Stimulated activated CD4-positive, alpha-beta T cell treated with anti-CD3 and anti-CD28 coated beads, Interleukin-1b, Interleukin-23, amount 100 ng/mL, for 24 hours (primary cell): ENCODE measurements at regions not wholly inside any gene's neighbourhood (a gene's known extent, or its start where the extent isn't known, plus 50 kb on each side); places are given as distances from the start of the nearest gene placed in this dataset.

Experiments
- DNase-seq, 4 experiments: peaks; one replicate each; pipeline ENCODE4 v3.0.0-alpha.2; 2020; ENCODE audit warnings: low read depth in 4 of 4, low spot score in 1 of 4

DNA sequence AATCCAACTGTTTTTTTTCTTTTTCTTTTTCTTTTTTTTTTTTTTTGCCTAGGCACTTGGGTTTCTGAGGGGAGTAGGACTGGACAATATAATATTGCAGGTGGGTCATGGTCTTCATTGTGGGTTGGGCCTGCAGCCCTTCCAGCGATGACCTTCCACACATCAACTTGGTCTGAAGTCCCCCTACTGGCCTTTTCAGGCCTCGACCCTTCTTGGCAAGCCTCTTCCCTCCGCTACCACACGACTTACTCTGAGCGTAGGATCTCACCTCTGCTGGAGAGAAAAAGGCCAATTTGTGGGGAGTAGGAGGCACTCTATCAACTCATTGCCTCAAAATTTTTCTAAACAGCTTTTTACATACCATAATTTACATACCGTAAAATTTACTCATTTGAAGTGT, 51.1 kb upstream of the GRIK3 start:
- DNase-seq: no peak

DNA sequence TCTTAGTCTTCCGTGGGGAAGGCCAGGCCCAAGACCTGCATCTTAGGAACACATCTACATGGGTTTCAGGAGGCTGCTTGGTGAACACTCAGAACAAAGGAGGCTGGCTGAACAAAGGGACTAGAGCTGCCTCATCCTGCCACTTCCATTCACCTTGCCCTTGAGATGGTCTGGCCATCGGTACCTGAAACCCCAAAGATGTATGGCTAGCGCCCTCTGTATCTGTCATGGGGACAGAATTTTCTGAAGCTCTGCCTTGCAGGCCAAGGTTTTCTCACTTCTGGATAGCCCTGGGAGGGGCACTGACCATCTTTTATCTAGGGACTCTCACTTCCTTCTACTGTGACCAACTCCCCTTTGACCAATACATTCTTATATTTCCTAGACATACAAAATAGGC, 55.4 kb upstream of the GRIK3 start:
- DNase-seq: no peak

DNA sequence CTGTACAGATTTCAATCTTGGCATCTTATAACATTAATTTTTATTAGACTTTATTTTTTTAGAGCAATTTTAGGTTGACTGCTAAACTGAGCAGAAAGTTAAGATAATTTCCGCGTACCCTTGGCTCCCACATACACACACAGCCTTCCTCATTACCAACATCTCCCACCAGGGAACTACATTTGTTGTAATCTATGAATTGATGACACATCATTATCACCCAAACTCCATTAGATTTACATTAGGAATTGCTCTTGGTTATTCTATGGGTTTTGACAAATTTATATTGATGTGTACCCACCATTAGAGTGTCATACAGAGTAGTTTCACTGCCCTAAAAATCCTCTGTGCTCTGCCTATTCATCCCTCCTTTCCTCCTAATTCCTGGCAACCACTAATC, 56.4 kb upstream of the GRIK3 start:
- DNase-seq: no peak

DNA sequence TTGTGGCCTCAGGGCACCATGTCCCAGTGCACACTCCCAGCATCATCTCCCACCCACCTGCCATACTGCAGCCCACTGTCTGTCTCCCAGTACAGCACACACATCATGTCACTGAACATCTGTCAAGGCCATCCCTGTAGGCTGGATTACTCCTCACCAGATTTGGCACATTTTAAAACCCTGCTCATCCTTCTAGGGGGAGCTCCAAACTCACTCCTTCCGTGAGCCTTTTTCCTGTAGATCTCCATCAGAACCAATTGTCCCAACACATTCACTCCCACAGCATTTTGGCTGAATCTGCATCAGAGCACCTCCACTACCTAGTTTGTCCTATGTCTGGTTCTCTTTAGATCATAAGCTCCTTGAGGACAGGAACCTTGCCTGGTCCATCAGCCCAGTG, 58.6 kb upstream of the GRIK3 start:
- no peak for DNase-seq

DNA sequence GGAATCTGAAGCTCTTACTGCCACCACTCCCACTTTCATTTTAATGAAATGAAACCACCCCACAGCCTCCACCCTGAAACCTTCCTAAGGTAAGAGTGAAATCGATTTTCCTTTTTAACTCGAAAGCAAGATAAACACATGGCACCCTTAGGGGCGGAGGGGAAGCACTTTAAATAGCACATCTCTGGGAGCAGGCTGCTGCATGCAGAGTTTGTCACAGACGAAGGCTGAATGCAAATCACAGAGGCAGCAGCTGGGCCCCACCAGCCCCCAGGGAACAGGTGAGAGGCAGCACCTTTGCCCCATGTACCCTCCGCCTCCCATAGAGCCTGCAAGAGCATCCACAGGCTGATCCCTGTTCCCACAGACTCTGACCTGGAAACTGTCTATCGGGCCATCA, 60.0 kb upstream of the GRIK3 start:
- no peak for DNase-seq

DNA sequence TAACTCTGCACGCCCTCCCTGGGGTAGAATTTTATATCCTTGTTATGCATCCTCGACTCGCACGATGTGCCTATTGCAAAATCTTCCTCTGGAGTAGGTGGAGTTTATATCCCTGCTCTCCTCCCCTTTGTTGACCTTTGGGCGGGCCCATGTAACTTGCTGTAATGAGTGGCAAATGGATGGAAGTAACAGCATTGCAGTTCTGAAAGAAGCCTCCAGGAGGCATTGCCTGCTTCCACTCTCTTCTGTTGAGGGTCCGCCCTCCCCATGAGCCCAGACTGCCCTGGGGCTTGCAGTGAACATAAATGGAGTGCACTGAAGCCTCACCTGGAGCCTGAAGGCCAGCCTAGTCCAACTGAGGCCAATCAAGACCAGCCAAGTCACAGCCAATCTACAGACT, 62.2 kb upstream of the GRIK3 start:
- no peak for DNase-seq

DNA sequence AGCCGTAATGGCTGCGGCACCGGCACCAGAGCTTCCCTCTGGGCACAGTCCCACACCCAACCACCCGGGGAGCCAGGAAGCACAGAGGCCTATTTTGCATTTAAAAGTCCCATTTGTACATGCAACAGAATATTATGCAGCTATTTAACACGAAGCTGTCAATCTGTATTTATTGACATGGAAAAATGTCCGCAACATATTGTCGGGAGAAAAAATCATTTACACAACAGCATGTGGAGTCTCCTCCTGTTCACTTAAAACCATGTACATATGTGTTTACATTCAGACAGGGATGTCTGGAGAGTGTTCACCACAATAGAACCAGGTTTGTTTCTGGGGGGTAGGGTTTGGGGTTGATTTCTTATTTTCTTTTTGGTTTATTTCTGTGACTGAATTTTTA, 63.4 kb upstream of the GRIK3 start:
- DNase-seq: no peak

DNA sequence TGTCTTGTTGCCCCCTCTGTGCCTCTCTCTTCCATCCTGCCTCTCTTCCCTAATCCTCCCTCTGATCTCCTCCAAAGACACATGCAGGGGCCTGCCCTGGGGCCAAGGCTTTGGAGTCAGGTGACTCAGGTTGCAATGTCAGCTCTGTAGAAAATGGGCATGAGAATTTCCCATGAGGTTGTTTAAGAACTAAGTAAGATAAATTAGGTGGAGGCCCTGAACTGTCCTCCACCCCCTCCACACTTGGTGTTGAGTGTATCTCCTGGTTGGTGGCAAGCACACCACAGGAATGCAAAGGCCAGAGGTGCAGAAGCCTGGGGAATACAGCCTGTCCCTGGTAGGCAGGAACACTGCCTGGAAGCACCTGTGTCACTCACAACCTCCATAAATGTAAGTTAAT, 63.9 kb upstream of the GRIK3 start:
- DNase-seq: no peak

DNA sequence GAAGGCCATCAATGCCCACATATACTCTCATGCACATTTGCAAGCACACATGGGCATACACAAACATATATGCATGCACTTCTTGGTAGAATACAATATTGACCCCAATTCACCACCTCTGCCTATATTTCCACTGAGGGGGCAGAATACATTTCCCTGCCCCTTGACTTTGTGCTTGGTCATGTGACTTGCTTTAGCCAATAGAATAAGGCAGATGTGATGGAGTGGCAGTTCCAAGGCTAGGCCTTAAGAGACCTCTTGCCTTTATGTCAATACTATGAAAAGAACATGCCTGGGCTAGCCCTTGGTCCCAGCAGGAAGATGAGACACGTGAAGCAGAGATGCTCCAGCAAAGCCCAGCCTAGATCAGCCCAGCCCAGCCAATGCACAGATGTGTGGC, 66.0 kb upstream of the GRIK3 start:
- DNase-seq: no peak

DNA sequence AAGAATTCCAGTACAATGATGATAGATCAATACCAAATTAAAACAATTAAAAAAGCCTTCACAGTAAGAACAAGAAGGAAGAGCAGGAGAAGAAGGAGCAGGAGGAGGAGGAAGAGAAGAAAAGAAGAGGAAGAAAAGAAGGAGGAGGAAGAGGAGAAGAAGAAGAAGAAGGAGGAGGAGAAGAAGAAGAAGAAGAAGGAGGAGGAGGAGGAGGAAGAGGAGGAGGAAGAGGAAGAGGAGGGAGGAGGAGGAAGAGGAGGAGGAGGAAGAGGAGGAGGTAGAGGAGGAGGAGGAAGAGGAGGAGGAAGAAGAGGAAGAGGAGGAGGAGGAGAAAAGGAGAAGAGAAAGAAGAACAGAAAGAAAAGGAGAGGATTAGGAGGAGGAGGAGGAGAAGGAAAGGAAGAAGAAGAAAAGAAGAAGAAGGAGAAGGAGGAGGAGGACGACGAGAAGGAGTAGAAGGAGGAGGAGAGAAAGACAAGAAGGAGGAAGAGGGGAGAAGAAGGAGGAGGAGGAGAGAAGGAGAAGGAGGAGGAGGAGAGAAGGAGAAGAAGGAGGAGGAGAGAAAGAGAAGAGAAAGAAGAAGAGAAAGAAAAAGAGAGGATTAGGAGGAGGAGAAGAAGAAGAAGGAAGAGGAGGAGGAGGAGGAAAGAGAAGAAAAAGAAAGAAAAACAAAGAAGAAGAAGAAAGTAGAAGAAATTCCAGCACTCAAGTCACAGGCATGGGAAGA, 68.5 kb upstream of the GRIK3 start:
- no peak for DNase-seq

DNA sequence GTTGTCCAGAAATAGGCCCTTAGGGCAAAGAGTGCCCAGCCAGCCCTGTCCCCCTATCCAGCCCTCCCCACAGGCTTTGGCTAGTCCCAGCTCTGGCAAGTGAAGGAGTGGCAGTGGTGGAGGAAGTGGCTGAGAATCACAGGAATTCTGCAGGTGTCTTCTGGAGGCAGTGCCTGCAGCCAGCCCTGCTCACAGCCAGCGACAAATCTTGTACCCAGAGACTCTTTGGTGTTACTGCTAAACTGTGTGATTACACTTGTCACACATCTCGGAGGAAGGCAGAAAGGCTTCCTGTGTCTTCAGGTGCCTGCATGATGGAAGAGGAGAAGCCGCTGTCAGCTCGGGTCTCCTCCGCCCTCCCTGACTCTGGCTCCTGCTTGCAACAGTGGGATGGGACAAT, 71.6 kb upstream of the GRIK3 start:
- no peak for DNase-seq

DNA sequence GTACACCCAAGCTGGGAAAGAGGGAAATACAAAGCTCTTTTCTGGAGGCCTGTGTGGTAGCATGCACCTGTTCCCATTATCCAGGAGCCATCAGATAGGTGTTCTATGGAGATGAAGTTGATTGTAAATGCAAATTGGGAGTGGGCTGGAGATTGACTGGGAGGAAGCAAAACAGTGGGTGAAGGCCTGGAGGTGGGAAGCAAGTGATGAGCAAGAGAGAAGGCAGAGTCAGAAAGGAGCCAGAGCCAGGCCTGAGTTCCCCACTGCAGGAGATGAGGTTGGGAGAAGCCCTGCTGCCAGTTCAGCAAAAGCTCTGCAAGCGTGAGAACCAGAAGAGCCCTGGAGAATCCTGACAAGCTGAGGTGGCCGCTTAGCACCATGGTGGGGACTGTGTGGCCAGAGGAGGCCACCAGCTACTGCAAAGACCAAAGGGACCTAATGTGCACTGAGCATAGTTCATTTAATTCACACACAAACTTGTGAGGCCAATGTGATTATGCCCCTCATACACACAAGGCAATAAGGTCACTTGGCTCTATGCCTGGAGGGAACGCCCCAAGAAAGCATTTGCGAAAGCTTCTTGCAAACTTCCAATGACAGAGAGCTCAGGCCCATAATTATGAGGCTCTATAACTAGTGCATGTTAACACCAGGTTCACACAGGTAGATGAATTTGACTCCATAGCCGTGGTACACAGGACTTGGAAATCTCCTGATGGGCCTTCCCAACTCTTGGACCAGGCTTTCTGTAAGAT, 73.0 kb upstream of the GRIK3 start:
- no peak for DNase-seq

DNA sequence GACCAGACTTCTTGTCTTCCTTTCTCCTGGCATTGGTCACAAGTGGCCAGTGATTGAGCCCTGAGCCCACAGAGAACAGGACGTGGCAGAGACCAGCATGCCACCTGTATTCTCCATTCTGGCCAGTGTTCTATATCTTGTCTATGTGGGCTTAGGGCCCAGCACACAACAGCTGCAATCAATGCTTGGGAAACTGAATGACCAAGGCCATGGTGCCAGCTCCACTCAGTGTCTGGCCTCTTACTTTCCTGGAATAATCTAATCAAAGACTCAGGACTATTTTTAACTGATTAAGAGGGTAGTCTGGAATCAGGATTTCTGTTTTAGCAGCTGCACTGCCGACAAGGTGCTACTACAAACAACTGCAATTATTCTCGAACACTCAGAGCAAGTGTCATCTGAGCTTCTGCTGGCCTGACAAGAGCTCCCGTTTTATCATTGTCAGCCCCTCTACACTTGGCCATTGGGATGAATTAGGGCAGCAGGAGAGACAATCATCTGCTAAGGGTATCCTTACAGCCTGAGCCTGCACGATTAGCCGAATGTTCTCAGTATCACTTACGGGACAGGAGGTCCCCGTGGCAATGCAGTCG, 74.4 kb upstream of the GRIK3 start:
- no peak for DNase-seq

DNA sequence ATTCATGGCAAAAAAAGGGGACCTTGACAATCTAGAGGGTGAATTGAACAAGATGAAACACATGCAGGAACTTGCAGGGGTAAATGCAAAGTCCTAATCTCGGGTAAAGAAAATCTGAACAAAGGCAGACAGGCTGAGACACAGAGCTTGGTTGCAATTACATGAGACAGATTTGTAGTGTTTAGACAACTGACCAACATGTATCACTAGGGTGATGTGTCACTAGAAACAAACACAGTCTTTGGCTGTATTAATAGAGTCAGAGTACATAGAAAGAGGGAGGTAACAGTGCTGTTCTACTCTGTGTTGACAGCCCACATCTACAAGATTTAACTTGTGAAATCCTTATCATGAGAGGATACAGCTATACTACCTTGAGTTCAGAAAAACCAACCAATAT, 78.1 kb upstream of the GRIK3 start:
- DNase-seq: no peak

DNA sequence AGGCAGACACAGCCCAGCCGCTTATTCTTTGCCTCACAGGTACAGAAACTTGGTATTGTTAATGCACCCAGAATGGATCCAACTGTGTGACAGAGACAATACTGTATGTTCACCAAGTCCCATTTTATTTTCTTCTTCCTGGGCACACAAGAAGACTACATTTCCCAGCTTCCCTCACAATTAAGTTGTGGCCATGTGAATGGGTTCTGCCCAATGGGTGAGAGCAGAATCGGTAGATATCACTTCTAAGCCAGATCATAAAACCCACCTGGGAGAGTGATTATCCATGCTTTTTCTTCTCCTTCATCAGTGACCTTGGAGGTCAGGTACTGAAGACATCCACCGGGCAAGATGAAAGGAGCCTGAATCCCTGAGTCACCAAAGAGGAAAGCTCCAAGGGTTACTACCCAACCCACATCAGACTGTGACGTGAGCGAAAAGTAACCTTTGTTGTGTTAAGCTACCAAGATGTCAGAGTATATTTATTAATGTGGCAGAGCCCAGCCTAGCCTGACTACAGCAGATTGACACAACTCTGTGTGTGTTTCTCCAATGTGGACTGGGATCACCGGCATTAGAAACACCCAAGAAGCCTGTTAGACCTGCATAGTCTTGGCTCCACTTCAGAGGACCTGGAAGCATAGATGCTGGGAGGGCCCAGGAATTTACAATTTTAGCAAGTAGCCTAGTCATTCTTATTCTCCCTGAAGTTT, 79.1 kb upstream of the GRIK3 start:
- DNase-seq: no peak

DNA sequence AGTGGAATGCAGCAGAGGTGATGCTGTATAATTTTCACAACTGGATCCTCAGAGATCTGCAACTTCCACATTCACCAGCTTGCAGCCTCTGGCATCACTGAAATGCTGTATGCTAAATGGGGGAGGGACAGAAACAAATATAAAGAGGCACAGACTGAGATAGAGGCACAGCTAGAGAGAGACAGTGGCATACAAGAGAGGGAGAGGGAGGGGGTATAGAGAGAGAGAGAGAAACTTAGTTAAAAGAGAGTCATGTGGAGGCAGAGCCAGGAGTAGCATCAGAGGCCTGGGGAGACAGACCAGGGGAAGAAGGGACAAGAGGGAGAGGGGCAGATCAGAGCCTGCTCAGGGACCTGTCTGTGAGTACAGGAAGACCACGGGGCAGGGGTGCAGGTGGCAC, 84.5 kb upstream of the GRIK3 start:
- no peak for DNase-seq

DNA sequence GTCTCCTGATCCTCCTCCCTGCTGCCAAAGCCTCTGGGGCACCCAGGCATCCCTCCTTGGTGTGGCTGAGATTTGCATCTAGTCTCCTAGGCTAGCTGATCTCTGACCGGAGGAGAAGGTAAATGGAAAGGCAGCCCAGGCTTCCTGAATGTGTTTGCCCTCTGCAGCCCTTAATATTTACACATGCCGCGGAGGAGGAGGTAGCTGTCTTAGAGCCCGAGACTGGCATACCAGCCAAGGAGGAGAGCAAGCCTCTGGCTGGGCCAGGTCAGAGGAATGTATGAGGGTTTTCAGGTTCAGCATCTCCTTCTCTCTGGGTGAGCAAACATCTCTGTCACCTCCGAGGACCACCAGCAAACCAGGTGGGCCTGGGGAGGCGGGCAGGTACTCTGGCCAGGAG, 86.0 kb upstream of the GRIK3 start:
- DNase-seq: no peak

DNA sequence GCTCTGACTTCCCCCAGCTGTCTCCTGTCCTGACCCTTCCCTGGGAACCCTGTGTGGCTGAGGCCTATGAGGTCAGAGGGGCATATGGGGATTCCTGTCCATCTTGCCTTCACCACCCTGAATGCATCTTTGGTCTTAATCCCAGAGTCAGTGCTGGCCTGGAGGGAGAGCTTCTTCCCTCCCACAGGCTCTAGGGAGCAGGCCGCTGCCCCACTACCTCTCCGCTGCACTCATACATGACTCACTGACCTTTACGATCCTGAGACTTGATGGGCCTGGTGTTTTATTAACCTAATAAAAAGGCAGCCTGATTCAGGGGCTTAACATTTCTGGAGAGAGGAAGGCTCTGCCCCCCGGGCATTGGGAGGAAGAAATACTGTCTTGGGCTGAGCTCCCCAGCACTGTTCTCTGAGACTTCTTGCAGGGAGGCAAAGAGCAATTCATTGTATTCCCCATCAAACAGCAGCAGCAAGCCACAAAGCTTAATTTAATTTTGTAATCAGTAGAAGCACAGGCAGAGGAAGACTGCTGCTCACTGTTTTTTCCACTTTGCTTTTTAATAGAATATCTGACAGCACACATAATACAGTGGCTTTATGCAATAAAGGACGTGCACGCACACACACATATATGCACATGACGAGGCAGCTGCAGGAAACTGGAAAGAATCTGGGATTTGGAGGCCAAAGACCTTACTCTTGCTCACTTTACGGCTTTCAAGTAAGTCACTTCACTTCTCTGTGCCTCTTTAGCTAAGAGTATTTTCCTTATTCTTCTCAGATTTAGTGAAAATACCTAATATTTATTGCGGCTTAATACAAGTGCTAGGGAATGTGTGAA, 89.2 kb upstream of the GRIK3 start:
- no peak for DNase-seq

DNA sequence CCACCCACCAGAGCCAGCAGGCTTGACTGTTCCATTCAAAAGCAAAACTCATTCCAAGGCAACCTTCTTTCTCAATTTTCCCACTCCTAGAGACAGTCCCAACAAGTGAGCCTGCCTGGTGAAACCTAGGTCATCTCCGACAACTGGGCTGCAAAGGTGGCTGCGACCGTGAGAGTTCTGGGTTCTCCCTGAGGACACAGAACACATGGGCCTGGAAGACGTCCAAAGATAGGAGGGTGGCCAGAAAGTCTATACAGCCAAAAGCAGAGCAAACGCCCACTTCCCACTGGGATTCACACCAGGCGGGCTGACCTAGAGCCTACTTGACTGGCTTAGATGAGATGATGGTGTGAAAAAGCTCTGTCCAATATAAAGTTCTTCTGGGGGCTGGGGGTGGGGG, 90.2 kb upstream of the GRIK3 start:
- DNase-seq: no peak

DNA sequence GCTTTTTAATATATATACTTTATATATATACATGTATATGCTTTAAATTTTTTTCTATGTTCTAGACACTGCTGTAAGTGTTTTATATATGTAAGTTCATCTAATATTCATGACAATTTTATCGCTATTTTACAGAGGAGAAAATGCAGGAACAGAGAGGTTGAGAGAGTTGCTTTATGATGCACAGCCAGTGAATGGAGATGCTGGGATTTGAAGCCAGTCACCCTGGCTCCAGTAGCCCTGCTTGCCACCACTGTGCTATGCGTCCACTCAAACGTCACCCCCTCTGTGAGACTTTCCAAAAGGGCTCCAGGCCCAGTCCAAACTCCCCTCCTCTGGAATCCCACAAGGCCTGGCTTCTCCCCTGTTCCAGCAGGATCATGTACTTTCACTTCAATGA, 91.0 kb upstream of the GRIK3 start:
- no peak for DNase-seq

DNA sequence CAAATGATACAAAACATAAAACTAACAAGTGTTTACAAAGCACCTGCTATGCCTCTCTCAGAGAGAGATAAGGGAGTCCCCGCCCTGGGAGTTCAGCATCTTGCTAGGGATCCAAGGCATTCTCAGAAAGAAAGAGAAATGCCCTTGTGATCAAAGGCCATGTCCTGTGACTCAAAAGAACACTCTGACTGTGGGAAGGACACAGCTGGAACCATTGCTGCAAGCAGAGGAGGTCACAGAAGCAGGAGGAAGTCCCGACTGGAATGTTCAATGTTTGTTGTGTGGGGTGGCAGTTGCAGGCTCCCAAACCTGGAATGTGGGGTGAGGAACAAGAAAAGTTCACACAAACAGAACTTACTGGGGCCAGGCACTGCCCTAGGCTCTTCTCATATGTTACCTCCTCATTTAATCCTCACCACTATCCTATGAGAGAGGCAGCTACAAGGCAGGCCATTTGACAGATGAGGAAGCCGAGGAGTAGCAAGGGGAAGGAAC, 93.0 kb upstream of the GRIK3 start:
- DNase-seq: no peak
